Motor neuron (in vitro differentiated cells): ENCODE measurements at regions not wholly inside any gene's neighbourhood (a gene's known extent, or its start where the extent isn't known, plus 50 kb on each side); places are given as distances from the start of the nearest gene placed in this dataset.

Experiments used
- ATAC-seq, 8 experiments: fragments of 200-7000 bp; cut with Tn5 transposase; replicated peaks in 6 of 8; 2 replicates each; pipeline ENCODE4 v1.8.0; 2021; ENCODE audit warnings: mild to moderate bottlenecking in 8 of 8, moderate library complexity in 8 of 8
- H3K27ac ChIP-seq, 2 donors: fragments of 250-450 bp; sonication (Bioruptor Pico); 2 replicates each; pipeline ENCODE4 v1.9.0; 2021; ENCODE audit warnings: antibody characterized with exemption in 2 of 2, mild to moderate bottlenecking in 2 of 2, moderate library complexity in 1 of 2
- H3K4me1 ChIP-seq, 2 donors: fragments of 250-450 bp; sonication (Bioruptor Pico); replicated peaks in 1 of 2; 2 replicates each; pipeline ENCODE4 v1.6.1; 2021; ENCODE audit warnings: antibody characterized with exemption in 2 of 2, mild to moderate bottlenecking in 2 of 2, moderate library complexity in 1 of 2
- H3K4me3 ChIP-seq, 5 donors: fragments of 250-450 bp; sonication (Bioruptor Pico); 2 replicates each; pipeline ENCODE4 v1.9.0; 2021; ENCODE audit warnings: antibody characterized with exemption in 5 of 5, mild to moderate bottlenecking in 5 of 5, moderate library complexity in 4 of 5
- in situ Hi-C, 9 experiments: fragments of 400-800 bp; cut with MboI; loops; one replicate each; pipeline ENCODE4 v1.15.0; 2021; ENCODE audit warnings: low sequenced_read_pairs in 9 of 9, low pct_unique_long_range_greater_than_20kb in 2 of 9; ENCODE audit not compliant: unreplicated experiment in 9 of 9

DNA sequence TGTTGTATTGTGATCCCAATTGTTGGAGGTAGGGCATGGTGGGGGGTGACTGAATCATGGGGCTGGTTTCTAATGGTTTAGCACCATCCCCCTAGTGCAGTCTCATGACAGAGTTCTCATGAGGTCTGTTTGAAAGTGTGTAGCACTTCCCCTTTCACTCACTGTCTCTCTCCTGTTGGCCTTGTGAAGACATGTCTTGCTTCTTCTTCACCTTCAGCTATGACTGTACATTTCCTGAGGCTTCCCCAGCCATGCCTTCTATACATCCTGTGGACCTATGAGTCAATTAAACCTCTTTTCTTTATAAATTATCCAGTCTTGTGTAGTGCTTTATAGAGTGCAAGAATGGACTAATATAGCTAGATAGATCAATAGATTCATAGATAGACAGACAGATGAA is 230.0 kb downstream of the MAGEE1 start:
- H3K4me3 ChIP-seq, result no peak overlapping the region
- ATAC-seq, result no peak
- in situ Hi-C loops, result no loop called here
- H3K27ac ChIP-seq, result no peak overlapping the region
- H3K4me1 ChIP-seq, result no peaks in the 10 kb centered on the region
